LNCAP (cell line): ENCODE measurements at regions not wholly inside any gene's neighbourhood (a gene's known extent, or its start where the extent isn't known, plus 50 kb on each side); places are given as distances from the start of the nearest gene placed in this dataset.

ENCODE experiments used
- TF ChIP-seq, protein P1 (sequence below): fragments of 450-650 bp; IDR thresholded peaks from 2 replicates; pipeline ENCODE4 v1.5.1; 2017; ENCODE audit warnings: mild to moderate bottlenecking

DNA sequence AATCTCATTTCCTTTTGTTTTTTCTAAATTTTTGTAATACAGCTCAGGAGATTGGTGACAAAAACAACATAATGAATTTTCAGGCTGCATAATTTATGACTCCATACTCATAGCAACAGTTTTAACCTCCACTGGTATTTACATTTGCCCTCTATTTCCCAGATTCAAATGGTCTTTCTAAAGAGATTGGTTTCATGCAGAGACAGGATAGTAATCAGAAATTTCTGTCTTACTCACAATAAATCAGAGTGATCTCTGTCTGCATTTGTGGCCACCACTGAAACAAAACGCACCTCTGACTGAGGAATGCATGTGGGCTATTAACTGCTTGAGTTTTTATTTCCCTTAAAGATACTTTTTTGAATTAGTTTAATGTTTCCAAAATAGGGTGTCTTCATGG lies 1526.0 kb downstream of the CDH8 start:
- TF ChIP-seq, protein P1, sequence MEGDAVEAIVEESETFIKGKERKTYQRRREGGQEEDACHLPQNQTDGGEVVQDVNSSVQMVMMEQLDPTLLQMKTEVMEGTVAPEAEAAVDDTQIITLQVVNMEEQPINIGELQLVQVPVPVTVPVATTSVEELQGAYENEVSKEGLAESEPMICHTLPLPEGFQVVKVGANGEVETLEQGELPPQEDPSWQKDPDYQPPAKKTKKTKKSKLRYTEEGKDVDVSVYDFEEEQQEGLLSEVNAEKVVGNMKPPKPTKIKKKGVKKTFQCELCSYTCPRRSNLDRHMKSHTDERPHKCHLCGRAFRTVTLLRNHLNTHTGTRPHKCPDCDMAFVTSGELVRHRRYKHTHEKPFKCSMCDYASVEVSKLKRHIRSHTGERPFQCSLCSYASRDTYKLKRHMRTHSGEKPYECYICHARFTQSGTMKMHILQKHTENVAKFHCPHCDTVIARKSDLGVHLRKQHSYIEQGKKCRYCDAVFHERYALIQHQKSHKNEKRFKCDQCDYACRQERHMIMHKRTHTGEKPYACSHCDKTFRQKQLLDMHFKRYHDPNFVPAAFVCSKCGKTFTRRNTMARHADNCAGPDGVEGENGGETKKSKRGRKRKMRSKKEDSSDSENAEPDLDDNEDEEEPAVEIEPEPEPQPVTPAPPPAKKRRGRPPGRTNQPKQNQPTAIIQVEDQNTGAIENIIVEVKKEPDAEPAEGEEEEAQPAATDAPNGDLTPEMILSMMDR: no peak

DNA sequence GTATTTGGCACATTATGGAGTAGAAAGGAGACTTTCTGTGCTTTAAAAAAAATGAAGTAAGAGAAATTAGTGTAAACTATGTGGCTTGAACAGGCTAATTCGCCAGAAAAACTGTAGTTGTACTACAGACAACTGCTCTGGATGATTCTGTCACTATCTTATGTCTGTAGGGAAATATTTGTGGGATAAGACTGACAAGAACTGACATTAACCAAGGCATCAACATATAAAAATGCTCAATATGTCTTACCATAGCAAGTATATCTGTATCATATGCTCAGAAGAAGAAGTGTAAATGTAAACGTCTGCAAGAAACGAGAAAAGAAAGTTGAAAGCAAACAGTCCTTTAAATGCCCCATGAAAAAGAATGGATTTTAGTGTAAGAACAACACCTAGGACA lies 1545.0 kb downstream of the CDH8 start:
- TF ChIP-seq, protein P1: no peak

DNA sequence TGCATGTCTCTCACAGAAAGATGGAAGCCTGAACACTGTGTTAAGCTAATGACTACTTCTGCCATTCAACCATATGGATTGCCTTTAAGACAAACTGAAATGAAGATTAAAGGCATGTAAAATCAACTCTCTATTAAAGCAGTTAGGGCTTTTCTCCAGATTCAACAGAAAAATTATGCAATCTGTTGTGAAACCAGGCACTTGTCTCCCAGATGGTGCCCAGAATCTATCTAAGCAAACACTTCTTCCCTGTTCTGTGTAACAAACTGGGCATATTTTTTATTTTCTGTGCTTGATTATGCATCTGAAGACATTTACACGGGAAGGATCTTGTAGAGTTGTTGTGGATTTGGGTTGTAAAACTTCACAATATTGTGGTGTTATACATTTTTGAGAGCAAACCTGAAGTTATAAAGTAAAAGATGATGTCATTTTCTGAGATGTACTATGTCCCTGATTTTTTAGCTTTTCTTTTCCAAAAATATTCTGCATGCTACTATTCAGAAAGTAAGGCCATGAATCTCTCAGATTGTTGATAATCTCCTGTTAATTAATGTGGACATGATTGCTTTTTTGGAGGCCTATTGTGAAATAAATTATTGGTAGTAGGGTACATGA lies 1550.3 kb downstream of the CDH8 start:
- TF ChIP-seq, protein P1: no peak

DNA sequence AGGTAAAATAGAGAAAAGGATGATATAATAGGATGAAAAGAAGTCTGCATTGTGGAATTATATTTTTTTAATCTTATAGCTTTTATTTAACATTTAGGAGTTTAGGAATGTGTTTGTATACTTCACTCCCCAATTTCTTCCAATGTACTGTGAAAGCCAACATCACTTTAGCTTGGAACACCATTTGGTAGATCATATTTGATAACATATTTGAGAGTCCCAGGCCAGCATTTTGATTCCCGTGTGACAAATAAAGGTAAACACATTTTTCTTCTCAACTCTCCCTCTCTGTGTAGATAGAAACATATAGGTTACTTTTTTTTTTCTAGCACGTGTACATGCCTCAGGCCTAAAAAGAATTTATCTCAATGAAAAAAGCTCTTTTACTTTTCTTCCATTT lies 1551.3 kb downstream of the CDH8 start:
- TF ChIP-seq, protein P1: no peak

DNA sequence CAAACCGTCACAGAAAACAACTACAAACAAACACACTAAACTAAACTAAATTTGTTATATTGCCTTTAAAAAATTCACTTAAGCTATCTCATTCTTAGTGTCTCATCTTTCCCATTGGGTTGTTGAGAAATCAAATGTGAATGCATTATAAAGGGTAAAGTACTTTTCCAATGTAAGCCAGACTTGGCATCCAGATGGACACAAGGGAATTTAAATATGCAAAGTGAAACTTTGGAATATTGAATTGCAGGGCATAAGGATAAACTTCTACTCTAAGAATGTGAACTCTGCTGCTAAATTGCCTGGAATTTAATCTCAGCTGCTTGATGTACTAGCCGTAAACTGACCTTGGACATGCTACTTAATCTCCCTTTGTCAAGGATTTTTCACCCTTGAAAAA lies 1554.6 kb downstream of the CDH8 start:
- TF ChIP-seq, protein P1: no peak

DNA sequence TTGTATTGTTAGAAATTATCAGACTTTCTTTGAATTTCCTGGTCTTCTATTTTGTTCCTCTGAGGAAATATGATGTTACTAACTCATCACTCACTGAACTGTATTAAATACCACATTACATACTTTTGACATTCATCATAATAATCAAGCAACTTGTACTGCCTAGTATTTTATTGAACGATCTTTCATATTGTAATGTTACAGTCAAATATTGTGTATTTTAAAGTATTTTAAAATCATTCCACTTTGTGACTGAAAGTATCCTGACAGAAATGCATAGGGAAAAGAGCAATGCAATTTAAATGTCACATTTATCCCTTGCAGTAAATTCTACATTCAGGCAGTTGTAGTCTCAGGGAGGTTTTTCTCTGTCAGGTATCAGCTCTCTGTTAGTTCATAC lies 1557.4 kb downstream of the CDH8 start:
- TF ChIP-seq, protein P1: no peak

DNA sequence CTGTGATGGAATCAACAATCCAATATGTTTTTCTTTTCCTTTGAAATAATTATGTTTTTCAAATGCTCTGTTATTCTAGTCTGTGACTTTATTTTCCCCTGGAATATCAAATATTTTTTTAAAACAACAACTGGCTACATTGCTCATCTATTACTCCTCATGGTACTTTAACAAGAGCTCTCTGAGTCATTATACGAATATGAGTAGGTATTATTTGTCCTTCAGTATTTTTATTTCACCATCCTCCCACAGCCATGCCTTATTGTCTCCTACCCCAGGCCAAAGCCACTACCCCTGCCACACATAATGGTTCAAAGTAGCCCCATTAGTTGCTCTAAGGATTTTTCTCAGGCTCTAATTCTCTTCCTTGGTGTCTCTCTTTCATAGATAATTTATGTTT lies 1572.3 kb downstream of the CDH8 start:
- TF ChIP-seq, protein P1: no peak

DNA sequence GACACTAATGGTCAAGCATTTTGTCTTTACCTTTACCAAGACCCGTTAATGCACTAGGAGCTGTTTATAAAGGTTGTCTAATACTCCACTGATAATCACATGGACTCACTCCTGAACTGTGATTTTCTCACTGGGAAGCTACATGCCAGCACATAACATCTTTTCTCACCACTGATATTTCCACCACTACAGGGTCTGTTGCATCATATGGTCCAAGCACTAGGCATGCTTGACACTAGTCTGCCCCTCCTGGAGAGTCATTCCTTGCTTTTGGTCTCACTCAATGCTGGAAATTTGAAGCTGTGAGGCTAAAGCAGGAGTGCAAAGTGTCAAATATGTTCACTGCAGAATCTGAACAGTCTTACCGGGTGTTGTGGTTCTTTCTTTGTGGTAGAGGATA lies 1576.8 kb downstream of the CDH8 start:
- TF ChIP-seq, protein P1: no peak
